Activated T-cell treated with anti-CD3 and anti-CD28 coated beads, Interleukin-2, amount 50 U/mL, for 48 hours (primary cell): ENCODE measurements at regions not wholly inside any gene's neighbourhood (a gene's known extent, or its start where the extent isn't known, plus 50 kb on each side); places are given as distances from the start of the nearest gene placed in this dataset.
"Not testable (repeated sequence)": the region's sequence is repeated elsewhere in the genome, so short reads cannot be mapped to it uniquely, and the experiment has no call there.

Experiments
- DNase-seq, 2 experiments: peaks; one replicate each; pipeline ENCODE4 v3.0.0-alpha.2; 2020

DNA sequence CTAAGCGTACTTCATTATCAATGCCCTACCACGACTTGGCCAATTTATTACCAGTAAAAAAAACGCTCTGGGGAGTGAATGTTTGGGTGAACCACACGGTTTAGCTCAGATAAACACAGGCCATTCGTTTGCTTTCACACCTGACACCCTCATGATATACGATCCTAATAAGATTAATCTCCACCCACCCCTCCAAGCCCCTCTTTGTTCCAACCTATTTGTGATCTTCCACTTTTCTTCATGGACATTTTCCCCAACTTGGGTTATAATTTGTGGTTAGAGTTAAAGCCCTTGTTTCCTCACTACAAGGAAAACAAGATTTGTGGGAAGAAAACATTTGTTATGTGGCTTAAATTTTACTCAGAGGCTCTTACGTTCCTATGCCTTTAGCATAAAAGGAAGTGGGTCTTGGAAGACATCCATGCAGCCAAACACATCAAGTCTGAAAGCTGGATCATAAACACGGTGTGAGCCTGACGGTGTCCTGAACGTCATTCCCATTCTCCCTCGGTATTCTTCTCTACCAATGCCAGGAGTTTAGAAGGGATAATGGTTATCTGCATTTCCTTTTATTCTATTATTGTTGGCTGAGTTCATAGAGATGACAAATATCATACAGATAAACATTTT lies 518.9 kb downstream of the NR2F2 start:
- DNase-seq: no peak

DNA sequence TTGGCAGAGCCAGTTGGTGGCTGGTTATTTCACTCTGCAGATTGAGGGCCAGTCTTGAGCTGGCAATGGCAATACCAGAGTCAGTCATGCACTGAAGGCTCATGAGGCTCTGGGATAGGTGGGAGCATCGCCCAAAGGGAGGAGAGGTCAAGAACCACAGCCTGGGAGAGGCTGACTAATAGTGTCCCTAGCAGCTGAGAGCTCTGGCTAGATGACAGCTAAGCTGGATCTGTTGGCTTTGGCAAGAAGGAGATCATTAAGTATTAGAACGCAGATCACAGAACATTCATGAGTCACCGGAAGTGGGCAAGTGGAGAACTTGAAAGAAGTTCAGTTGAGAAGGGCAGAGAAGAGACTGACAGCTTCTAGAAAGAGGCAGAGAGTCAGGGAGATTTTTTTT lies 521.1 kb downstream of the NR2F2 start:
- DNase-seq: no peak

DNA sequence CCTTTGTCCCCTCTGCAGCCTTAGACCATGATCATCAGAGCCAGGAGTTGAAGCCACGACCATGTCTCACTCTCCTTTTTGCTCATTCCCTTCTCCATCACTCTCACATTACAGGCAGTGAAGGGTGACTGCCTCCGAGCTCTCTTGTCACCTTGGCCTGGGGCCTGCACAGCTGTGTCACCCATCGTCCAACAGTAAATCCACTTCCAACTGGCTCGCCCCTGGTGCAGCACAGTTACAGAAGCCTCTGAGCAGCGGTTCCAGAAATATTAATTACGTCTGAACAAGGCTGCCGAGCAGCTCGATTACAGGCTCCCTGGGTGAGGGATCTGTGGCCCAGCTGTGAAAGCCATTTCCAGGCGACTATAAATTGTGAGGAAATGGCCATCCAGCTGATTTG lies 528.2 kb downstream of the NR2F2 start:
- DNase-seq: no peak

DNA sequence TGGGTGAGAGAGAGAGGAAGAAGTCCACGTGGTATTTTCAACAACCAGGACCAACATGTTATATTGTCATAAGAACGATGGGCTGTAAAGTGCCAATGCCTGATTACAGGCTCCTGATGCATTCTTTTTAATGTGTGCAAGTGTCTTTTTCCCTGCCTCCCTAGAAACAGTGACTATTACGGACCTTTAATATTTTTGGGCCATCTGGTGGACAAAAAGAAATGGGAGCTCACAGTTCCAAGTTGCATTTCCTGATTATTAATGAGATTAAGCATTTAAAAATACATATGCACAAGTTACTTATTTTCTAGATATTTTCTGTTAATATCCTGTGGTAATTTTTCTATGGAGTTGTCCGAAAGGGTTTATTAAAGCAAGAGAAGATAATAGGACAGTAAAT lies 530.2 kb downstream of the NR2F2 start:
- DNase-seq: no peak

DNA sequence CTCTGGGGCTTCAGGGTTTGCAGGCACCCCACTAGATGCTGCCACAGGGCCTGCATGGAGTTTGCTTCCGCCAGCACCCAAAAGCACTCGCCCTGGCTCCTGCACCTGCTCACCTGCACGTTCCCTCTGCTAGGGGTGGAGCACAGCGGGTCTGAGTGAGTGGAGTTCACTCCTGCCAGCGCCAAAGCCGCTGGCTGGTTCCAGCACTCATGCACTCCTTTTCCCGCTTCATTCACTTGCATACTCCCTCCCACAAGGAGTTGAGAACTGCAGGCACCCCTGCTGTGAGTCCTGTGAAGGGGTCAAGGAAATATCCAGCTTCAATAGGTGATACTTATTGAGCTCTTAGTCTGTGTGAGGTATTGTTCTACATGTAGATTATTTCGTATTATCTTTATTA lies 537.5 kb downstream of the NR2F2 start:
- no peak for DNase-seq

DNA sequence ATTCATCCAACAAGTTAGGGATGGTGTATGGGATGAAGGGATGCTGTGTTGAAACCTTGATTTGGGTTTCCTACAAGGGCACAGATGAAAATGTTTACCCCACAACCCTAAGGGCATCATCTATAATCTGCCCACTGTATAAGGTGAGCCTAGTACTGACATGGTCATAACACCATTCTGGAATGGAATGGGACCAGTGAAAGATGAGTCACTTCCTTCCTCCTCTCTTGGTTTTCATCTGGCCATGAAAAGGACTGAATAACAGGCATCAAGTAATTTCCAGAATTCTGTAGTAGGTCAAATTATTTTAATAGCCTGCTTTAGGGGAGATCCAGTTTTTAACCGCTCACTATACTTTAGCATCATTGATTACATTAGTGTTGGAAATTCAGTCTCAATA lies 538.6 kb downstream of the NR2F2 start:
- DNase-seq: no peak

DNA sequence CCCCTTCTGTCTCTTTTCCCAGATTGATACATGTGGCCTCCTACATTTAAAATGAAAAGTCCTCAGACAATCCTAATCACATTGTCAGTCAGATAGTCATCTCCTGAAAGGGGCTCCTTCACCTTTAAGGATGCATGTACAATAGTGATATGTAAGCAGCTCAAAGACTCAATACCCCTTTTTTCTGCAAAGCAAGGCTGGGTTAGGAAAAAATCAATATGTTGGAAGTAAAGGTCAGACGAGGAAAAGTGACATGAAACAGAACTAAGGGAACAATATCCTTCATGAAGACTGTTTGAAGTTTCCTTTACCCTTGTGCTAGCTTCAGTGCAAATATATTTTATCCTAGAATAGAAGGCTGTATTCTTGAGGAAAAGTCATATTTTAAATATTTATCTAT lies 539.3 kb downstream of the NR2F2 start:
- DNase-seq: no peak

DNA sequence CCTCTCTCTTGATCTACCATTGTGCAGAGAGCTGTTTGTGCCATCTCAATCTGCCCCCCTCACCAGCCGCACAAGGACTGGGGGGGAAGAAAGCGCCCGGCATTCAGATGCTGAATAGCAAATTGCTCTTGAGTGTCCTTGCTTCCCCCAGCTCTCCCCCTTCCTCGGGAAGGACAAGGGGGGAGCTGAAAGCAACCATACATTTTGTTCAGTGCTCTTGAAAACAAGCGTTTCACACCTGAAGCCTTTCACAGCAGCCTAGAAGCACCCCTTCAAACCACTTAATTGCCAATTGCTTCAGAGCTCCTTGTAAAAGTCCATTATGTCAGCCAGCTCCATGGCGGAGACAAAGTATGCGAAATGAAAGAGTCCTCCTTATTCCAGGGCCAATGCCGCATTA lies 540.1 kb downstream of the NR2F2 start:
- no peak for DNase-seq

DNA sequence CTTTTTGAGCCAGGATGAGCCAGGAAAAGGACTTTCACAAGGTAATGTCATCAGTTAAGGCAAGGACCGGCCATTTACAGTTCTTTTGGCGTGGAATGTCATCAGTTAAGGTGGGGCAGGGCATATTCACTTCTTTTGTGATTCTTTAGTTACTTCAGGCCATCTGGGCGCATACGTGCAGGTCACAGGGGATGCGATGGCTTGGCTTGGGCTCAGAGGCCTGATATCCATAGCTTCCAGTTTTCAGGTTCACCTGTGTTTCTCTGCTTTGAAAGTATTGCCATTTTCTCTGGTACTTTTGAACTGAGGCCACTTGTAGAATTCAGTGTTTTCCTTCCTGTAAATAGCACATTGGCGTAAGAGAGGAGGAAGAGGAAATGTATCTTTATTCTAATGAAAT lies 546.9 kb downstream of the NR2F2 start:
- not testable (repeated sequence) for DNase-seq

DNA sequence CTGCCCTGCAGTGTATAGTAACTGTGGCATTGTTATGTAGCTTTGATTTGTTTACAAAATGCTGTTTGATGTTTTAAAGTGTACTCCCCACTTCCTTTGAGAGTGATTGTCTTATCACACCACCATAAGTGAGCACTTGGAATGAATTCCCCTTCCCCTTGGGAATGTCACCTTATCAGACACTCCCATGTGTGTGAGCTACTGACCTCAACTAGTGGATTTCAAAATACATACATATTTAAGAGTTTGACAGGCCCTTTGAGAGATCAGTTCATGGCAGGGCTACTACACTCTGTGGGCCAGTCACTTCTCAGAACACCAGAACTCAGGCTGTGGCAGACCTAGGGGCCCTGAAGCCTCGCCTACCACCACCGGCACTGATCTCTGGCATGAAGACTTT lies 547.6 kb downstream of the NR2F2 start:
- no peak for DNase-seq

DNA sequence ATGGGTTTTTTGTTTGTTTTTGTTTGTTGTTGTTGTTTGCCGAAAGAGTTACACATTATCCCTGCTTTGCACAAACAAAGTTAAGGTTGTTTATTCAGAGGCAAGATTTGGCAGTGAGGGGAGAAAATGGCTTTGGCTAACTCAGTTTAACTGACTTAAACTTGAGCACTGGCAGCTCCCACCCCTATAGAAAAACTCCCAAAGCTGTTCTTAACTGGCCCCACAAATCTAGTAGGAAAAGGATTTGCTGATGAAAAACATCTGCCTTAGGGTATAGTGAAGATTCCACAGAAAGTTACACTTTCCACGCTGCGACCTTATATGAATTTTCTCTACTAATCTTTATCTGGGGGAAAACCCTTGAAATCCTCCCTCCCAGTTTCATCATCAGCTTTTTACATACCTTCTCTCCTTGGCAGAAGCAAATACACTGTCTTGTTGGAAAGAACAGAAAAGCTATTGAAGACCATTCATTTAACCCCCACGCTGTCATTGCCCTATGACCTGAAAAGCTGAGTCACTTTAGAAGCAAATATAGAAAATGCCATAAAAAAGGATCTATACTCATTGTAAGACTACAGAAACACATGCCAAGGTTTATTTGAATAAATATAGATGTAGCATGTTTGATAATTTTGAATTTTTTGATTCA lies 551.7 kb downstream of the NR2F2 start:
- DNase-seq: no peak

DNA sequence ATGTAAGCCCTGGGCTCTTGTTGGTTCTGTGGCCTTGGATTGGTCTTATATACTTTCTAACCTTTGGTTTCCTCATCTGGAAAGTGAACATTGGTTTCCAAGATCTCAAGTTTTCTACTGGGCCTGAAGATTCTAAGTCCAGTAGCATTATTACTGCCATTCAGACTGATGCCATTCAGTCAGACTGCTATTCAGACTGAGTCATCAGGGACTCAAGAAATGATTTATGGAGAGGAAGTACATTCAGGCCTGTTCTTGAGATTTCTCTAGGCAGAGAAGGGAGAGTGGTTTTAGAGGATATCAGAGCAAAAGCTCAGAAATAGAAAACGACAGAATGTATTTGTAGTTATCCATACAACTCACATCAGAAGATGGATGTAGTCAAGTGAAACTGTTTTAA lies 557.2 kb downstream of the NR2F2 start:
- DNase-seq: no peak

DNA sequence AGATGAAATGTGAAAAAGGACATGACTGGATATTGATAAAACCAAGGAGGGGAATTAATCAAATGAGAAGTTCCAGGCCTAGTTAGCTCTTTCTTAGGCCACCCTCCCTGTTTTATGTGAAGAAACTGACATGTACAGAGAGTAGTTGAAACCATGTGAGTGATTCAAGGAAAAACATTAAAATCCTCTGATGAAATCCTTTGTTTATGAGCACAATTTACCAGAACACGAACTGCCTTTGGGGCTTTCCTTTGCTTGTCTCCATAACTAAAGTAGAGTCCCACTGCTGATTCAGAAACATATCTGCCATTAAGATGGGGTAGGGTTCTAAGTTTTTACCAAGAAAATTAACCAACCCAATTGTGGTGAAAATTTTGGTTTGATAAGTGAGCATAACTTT lies 558.3 kb downstream of the NR2F2 start:
- no peak for DNase-seq

DNA sequence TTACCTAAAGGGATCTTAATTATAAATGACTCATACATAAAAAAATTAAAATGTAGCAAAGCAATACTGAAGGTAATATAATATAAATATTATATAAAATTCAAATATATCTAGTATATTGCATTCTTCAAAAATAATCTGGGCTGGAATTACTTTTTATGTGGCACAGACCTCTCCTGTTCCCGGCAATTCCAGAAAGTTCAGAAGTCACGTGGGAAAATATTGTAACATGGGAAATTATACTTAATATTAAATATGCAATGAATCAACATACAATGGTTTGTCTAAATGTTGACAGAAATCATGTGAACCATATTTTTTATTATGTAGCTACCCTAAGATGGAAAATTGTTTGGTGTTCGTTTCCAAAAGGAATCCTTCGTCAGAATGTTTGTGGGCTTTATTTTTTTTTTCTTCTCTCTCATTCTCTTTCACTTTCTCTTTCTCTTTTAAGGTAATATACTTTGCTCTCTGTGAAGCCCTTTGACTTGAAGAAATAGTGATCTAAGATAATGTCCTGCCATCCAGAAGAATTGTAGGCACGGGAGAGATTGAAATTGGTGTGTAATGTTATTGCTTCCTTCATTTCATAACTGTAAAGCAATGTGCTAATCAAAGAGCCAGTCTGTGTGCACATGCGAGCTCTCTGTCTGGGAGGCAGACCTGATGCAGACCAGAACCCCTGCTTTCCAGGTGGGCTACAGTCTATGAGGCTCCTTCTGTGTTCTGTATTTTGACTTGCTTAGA lies 559.4 kb downstream of the NR2F2 start:
- no peak for DNase-seq

DNA sequence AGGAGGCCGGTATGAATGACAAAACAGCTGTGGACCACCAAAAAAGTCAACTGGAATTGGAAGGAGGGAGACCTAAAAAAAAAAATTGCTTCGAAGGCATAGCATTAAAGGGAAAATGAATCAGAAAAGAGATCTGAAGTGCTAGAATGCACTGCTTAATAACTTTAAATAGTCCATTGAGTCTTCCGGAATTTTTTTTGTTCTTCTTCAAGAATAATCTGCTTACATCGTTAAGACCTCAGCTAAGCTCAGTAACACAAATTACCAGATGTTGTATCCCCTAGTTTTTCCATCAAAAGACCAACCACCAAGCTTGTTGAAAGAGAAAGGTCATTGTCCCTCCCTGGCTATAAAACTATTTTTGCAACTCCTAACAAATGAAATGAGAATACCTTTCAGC lies 560.5 kb downstream of the NR2F2 start:
- DNase-seq: no peak

DNA sequence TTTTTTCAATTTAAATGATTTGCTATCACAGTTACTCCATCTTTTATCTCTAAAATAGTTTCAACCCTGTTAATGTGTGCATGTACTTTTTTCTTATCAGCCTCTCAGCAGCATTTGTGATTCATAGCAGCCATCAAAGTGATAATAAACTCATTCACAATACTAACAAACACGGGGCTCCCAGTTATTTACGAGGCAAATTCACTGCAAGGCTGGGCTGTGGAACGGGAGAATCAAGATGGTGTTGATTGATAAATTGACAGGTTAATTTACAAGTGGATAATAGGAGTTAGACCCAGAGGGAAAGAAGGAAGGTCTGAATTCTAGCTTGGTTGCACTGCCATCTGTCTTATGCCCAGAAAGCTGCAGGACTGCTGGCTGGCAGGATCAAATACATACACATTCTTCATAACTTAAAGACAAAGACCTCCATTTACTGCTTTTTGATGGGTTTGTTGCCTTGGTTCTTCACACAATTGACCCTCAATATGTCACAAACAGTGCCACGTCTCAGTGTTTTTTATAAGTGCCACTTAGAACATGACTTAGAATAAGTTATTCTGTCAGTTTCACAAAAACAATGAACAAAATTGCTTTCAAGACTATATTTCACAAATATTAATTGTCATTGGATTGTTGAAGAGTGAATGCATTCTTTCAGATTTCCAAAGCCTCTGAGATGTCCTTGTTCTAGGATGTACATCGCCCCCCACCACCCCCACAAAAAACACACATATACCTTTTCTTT lies 562.8 kb downstream of the NR2F2 start:
- no peak for DNase-seq

DNA sequence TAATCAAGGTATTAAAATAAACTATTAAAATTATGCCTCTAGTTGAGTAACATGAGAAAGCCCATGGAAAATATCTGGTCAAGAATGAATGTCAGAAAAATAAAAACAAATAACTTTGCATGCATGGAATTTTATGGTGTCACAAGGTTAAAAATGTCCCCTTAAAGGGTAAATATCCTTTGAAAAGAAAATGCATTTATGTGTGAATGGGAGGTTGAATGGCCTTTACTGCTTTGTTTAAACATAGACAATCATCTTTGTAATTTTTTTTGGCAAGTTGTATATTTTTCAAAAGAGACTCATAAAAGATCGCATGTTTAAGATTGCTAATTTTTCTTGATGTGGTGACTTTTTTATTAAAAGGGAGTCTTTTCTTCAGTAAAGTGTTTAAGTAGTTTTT lies 564.2 kb downstream of the NR2F2 start:
- no peak for DNase-seq

DNA sequence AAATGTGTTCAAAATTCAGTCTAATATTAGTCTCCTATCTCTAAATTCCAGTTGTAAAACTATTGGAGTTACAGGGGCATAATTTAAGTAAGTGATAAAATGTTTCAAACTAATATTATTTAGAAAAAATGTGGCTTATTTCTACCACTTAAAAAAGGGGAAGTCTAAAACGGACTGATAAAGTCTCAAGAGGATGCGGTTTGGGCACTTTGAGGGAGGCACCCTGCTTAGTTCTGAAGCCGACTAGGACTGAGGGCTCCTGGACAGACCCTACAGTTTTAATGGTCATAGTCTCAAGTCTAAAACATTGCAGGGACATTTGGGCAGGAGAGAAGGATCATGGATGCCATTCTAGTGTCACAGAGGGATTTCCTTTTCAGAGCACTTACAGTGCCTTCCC lies 566.3 kb downstream of the NR2F2 start:
- DNase-seq: no peak

DNA sequence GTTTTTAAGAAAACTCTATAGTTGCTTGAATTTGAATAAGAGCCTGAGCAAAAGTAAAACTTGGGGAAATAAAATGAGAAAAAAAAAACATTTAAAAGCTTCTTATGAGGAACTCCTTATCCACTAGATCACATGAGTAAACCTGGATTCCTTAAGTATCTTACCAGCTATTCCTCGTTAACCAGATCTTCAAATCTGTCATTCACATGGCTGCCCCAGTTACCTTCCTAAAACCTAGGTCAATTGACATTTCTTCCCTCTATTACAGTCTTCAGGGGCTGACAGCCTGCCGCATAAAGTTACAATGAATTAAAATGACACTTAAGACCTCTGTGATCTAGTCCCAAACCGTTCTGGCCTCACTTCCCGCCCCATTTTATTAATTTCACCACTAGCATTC lies 583.6 kb downstream of the NR2F2 start:
- no peak for DNase-seq

DNA sequence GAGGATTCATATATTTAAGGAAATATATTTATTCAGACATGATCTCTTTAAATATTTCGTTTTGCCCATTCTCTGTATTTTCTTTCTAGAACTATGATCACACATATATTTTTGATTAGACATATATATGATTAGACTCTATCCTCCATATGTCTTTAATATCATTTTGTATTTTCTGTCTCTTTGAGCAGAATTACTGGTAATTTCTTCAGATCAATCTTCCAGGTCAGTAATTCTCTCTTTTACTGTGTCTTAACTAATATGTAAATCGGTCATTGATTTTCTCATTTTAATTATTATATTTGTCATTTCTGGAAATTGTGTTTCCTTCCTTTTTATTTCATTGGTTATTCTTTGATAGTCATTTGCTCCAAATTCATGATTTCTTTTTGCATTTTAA lies 586.2 kb downstream of the NR2F2 start:
- DNase-seq: no peak

DNA sequence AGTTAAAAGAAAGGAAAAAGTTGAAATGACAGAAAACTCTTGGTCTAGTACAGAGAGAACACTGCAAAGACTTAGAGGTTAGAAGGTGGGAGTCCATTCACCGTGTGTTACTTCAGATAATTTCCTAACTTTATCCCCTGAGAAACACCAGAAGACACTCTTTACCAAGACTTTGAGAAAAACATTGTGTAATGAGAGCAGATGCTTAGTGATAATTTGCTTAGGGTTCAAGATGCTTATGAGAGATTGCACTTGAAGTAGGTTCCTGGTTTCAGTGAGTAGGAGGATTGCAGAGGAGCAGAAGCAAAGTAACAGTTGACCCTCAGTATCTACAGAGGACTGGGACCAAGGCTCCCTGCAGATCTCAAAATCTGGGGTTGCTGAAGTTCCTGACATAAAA lies 594.1 kb downstream of the NR2F2 start:
- DNase-seq: no peak

DNA sequence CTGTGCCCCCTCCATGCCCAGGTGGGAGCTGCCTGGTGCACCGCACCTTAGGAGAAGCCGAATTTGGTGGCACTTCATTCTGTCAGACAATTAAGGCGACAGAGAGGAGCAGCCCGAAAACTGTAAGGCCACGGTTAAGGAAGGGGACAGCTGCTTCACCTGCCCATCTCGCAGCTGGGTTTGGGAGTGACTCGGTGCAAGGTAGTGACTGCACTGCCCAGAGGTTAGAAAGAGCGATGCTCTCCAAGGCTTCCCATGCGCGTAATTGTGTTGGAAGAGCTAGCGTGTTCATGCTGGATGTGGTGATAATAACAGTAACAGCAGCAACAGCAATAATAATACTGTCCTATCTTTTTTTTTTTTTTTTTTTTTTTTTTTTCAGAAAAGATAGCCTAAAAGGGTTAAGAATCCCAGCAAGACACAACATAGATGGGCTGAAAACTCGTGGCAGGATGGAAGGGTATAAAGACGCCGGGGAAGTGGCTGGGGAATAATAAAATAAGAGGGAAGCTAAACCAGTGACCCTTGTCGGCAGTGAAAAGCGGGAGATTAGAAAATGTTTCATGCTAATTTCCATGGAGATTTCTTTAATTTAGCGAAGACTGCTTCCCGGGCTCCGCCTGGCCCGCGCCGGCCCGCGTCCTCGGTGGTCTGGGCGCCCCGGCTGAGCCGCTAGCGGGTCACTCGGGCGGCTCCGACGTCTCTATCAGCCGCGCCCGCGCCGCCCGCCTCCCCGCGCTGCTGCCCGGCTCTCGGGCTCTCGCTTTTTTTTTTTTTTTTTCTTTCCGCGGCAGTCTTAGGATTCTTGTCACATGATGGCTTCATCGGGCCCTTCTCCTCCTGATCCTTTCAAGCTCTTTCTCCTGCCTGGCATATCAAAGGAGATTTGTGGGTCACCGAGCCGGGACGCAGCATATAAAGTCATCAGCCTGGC lies 617.1 kb downstream of the NR2F2 start:
- DNase-seq: no peak

DNA sequence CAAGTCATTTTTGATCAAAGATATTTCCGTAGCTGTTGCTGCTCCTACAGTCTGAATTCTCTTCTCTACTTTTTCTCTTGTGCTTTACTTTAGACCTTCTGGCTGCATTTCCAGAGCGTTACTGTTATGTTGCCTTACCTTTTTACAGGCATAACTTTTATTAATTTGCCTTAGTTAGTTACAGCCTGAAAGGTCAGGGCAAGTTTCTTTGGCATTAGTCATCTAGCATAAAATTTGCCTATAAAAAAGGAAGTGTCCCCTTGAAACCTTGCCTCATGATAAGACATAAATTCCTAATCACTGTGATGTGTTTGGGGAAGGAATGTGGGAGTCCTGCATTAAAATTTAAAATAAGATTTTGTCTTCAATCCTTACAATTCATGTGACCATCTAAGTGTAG lies 618.5 kb downstream of the NR2F2 start:
- no peak for DNase-seq
